OCI-LY7 (cell line): ENCODE measurements at regions not wholly inside any gene's neighbourhood (a gene's known extent, or its start where the extent isn't known, plus 50 kb on each side); places are given as distances from the start of the nearest gene placed in this dataset.
"Not testable (repeated sequence)": the region's sequence is repeated elsewhere in the genome, so short reads cannot be mapped to it uniquely, and the experiment has no call there.

ENCODE experiments used
- EZH2phosphoT487 ChIP-seq: fragments of 200-600 bp; sonication (generic); IDR thresholded peaks from 2 replicates; pipeline ENCODE4 v1.6.1; 2018; ENCODE audit warnings: low read depth, borderline replicate concordance, mild to moderate bottlenecking, mixed run types, antibody characterized with exemption, low read length, moderate library complexity, mixed read lengths
- TF ChIP-seq, protein P1 (sequence below): fragments of 200-600 bp; sonication (generic); conservative IDR thresholded peaks from 2 replicates; pipeline ENCODE4 v1.5.1; 2014; ENCODE audit warnings: mild to moderate bottlenecking, antibody characterized with exemption, low read length, moderate library complexity, mixed read lengths

GRCh38 chr3:152774230-152774629 is 60.7 kb upstream of the P2RY1 start:
- TF ChIP-seq EZH2phosphoT487, result not testable (repeated sequence)
- TF ChIP-seq, protein P1, sequence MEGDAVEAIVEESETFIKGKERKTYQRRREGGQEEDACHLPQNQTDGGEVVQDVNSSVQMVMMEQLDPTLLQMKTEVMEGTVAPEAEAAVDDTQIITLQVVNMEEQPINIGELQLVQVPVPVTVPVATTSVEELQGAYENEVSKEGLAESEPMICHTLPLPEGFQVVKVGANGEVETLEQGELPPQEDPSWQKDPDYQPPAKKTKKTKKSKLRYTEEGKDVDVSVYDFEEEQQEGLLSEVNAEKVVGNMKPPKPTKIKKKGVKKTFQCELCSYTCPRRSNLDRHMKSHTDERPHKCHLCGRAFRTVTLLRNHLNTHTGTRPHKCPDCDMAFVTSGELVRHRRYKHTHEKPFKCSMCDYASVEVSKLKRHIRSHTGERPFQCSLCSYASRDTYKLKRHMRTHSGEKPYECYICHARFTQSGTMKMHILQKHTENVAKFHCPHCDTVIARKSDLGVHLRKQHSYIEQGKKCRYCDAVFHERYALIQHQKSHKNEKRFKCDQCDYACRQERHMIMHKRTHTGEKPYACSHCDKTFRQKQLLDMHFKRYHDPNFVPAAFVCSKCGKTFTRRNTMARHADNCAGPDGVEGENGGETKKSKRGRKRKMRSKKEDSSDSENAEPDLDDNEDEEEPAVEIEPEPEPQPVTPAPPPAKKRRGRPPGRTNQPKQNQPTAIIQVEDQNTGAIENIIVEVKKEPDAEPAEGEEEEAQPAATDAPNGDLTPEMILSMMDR, result not testable (repeated sequence)
